ENCODE measurements at regions not wholly inside any gene's neighbourhood (a gene's known extent, or its start where the extent isn't known, plus 50 kb on each side); places are given as distances from the start of the nearest gene placed in this dataset.

DNA sequence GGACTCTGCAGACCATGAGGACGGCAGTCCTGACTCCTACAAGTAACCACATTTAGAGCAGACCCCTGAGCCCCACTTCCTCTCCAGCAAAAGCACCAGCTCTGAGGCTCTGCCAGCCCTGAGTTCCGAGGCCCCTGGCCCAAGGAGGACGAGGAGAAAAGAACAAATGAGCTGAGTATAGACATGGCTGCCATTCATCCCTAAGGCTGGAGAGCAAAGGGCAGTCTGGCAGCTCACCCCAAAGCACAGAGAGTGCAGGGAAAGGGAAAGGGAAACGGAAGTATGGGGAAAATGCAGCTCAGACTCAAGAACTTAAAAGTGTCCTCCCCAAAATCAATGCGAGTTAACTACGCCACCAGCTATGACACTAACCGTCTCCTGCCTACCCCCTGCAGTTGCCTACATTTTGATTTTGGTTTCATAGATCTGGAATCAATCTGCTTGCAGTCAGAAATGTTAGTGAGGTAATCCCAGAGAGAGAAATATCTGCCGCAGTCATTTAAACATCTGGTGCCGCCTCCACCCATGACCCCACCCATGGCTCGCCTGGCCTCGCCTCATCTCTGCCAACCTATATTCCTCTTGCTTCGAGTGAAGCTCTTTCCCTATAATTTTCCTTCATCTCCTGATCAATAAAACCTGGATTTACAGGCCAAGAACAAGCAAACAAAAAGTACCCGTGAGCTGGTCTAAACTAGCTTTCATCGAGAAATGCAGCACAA, 49.6 kb upstream of the AFDN start:
- no peak overlapping the region for H3K4me3 ChIP-seq (ENCODE audit: low read depth, low read length)
- TF ChIP-seq POLR2A (IDR thresholded peaks at IDR 0.05; ENCODE audit: extremely low read depth, insufficient read length) (no peak), MYC (IDR thresholded peaks at IDR 0.05; ENCODE audit: low read depth, low read length) (no peak)
- TF ChIP-seq, protein P1, sequence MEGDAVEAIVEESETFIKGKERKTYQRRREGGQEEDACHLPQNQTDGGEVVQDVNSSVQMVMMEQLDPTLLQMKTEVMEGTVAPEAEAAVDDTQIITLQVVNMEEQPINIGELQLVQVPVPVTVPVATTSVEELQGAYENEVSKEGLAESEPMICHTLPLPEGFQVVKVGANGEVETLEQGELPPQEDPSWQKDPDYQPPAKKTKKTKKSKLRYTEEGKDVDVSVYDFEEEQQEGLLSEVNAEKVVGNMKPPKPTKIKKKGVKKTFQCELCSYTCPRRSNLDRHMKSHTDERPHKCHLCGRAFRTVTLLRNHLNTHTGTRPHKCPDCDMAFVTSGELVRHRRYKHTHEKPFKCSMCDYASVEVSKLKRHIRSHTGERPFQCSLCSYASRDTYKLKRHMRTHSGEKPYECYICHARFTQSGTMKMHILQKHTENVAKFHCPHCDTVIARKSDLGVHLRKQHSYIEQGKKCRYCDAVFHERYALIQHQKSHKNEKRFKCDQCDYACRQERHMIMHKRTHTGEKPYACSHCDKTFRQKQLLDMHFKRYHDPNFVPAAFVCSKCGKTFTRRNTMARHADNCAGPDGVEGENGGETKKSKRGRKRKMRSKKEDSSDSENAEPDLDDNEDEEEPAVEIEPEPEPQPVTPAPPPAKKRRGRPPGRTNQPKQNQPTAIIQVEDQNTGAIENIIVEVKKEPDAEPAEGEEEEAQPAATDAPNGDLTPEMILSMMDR (IDR thresholded peaks at IDR 0.05; ENCODE audit: low read depth, low read length): no peak
- TF ChIP-seq, protein P2, sequence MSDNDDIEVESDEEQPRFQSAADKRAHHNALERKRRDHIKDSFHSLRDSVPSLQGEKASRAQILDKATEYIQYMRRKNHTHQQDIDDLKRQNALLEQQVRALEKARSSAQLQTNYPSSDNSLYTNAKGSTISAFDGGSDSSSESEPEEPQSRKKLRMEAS (IDR thresholded peaks at IDR 0.05; ENCODE audit: low read depth, low read length): no peak
- DNase-seq (ENCODE audit: low read depth): no peak
